GM19468 (cell line): ENCODE measurements at regions not wholly inside any gene's neighbourhood (a gene's known extent, or its start where the extent isn't known, plus 50 kb on each side); places are given as distances from the start of the nearest gene placed in this dataset.

Experiments
- ATAC-seq: cut with Tn5 transposase; IDR thresholded peaks from one replicate; pipeline ENCODE4 v1.9.1; 2021; ENCODE audit warnings: mild to moderate bottlenecking, moderate library complexity, moderate number of reproducible peaks; ENCODE audit not compliant: unreplicated experiment; ENCODE audit errors: extremely low read depth

DNA sequence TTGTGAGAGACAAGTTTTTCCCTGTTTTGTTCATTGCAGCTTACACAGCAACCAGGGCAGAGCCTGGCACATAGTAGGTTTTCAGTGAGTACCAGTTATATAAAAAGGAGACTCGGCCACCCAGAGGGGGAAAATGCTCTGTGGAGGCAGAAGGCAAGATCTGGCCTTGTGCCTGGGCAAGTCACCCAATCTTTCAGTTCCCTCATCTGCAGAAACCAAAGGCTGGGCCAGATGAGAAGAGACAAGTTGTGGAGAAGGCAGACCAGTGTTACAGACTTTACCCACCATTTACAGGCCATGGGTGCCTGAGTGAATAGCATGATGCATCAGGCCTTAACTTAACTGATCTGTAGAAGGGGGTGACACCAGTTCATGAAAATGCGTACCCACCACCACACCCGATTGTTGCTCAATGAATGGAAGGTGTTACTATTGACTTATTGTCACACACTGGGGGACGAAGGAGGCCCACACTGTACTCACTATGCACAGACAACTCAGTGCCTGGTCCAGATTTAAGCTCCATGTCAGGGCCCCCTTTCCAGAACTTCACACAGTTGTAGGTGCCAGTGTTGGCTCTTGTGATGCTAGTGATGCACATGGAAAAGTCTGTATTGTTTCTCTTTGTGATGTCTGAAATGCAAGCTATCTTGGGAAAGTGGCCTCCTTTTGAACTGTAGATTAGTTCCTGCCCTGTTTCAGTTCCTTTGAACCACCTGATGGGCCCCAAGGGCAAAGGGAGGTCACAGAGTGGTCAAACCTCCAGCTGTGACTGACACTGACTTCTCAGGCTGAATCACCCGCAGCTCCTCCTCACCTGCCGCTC lies 64.3 kb upstream of the SIRPG start:
- no peak for ATAC-seq

DNA sequence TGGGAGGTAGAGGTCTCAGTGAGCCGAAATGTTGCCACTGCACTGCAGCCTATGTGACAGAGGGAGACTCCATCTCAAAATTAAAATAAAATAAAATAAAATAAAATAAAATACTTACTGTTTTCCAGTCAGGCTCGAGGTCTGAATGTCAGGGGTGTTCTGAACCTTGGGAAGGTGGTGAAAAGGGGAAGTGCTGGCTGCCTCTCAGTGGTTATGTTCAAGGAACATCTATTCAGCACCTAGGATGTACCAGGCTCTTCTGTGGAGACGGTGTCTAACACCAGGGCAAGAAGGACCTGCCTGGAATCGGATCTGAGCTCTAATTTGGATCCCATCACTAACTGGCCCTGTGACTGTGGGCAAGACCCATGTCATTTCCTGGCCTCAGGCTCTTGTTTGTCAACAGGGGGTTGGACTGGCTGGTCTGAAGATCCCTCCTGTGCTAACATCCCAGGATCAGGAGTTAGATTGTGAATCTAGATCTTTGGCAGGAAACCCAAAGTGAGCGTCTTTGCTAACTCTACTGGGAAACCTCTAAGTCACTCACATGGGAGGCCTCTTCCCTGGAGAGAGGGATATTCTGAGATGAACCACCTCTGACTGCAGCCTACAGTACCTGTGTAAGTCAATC lies 63.4 kb upstream of the SIRPG start:
- ATAC-seq: no peak

DNA sequence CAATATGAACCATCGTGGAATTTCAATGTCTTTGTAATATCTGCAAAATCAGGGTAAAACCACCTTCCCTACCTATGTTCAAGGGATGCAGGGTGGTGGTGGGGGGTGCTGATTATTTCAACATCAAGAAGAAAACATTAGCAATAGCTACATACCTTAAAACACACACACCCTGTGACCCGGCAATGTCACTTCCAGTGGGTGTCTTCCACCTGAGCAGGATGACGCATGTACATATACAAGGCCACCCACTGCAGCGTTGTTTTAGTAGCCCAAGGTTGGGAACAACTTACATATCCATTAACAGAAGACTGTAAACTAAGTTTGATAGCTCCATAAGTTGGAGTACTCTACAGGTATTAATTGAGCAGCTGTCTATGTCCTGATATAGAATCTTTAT lies 62.6 kb upstream of the SIRPG start:
- ATAC-seq: no peak

DNA sequence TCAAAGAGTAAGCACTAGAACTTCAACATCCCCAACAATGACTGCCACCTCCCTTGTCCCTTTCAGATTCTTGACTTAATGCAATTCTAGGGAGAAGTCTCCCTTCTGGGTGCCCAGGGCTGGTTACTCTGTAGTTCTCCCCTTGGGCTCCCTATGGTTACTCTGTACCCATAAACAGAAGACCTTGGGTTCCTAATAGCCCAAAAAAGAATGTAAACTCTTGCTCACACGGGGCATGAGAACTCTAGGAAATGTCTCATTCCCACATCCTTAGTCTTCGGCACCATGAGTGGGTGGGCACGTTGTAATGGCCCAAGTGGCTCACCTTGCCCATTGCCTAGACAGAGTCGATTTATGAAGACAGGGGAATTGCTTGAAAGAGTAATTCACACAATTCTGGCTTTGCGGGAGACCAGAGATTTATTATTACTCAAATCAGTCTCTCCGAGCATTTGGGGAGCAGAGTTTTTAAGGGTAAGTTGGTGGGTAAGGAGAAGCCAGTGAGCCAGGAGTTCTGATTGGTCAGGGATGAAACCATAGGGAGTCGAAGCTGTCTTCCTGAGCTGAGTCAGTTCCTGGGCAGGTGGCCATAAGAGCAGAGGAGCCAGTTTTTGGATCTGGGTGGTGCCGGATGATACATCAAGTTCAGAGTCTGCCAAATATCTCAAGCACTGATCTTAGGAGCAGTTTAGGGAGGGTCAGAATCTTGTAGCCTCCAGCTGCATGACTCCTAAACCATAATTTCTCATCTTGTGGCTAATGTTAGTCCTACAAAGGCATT lies 61.2 kb upstream of the SIRPG start:
- no peak for ATAC-seq

DNA sequence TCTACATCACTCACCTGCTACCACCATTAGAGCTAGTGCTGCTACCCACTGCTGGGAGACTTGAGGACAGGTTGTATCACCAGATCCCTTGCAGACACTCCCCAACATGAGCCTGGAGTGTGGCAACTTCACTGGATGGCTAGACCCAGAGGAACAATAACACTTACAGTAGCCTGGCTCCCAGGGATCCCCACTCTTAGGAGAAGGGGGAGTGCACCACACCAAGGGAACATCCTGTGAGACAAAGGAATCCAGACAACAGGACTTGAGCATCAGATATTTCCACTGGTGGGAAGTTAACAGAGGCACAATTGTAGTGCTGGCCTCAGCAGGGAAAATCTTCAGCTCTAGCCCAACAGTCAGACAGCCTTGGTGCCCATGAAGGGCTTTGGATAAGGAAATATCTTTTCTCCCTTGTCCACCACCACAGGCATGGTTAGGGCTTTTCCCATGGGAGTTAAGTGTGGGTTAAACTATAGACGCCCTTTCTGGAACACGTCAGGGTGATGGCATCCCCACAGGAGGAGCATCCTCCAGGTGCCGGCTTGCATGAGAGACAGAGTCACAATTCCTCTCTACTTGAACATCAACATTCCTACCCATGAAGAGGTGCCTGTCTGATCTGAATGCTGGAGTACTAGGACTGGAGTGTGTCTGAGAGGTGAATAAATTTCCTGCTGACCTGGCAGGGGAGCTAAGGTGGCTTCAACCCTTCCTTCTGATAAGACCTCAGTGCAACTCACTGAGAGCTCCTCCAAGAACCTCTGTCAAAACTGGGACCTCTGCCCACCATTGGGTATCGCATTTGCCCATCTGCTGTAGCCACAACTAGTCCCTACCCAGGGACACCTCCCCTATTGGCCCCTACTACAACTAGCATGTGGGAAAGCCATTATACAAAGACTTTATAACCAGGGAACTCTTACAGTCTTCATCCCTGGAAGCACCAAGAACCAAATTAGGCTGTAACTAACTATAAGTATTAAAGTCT lies 55.4 kb upstream of the SIRPG start:
- ATAC-seq: no peak

DNA sequence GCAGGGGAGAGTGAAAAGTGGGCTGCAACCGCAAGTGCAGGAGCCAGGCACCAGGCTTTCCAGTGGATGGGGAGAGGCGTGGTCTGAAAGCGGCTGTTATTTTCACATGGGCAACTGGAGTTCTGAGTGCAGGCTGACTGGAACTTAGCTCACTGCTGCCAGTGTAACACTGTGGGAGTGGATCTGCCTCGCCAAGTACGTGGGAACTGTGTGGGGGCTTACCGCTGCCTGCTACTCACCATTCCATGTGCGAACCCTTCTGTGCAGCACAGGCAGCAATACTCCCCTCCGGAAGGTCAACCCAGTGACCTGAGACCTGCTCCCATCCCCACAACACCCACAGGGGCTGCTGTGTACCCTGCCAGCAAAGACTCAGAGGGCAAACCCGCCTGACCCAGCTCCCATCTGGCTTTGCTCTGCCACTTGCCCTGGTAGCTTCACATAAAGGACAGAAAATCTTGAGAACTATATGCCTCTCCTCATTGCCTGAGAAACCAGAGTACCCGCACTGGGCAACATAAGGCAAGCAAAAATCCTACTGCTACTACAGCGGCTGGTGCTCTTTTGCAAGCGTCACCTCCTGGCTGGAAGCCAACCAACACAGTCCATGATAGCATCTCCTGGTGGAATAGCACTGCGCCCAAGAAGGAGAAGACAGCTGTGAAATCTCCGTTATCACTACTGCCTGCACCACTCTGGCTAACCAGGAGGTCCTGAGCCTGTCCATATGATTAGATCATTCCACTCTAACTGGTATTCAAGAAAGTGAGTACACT lies 54.4 kb upstream of the SIRPG start:
- no peak for ATAC-seq

DNA sequence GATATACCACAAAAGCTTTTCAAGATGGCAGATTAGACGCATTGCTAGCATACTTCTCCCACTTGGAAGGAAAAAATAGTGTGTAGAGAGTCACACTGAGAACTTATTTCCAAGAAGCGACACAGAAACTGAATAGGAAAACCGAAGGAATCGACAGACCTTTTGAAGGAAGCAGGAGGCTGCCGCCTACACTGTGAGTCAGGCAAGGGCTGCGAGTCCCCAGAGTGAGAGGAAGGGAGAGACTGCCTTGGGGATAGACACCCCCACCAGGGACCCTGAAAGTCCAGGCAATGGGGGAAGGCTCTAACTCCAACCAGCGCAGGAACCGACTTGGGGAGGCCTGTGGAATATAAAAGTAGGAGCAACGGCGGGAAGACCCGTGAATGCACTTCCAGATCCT lies 53.7 kb upstream of the SIRPG start:
- no peak for ATAC-seq

DNA sequence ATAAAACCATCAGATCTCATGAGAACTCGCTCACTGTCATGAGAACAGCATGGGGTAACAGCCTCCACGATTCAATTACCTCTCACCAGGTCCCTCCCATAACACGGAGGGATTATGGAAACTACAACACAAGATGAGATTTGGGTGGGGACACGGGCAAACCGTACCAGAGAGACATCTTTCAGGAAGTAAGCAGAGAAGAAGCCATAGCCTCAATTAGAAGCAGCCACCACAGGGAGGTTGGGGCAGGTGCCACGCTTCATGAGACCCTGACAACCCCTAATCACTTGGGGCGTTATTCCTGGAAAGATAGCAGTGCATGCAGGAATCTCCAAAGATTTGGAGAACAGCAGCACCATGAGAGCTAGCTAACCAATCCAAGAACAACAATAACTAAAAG lies 52.9 kb upstream of the SIRPG start:
- ATAC-seq: no peak

DNA sequence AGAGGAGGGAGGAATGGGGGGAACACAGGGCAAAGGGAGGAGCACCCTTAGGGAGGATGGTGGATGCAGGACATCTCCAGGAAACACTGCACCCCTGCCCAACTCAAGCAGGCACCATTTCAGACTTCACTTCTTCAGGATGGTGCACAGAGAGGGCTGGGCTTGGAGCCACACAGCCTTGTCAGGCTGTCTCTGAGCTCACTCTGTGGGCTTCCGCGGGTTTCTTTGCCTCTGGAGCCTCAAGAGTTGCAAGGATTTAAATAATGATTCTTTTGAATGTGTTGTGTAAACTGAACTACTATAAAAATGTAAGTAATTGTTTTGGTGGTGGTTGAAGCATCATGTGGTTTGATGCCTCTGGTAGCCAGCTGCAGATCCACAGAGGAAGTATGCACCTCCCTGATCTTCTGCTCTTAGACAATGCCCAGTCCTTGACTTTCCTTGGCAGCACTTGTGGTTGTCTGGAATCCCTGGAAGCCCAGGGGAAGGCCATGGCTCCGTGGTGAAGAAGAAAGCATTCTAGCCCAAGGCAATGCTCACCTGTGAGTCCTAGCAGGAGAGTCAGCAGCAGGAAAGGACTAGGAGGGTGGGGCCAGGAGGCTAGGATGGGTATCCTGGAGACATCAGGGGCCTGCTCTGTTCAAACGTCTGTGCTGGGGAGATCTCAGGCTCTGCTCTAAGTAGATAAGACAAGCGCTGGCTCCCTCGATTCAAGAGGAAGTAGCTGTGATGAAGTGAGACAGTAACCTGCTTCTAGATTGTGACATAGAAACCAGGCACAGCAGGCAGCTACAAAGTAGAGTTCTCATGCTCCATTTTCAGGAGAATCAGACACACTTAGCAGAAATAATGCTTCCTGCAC lies 50.2 kb upstream of the SIRPG start:
- no peak for ATAC-seq
